ENCODE measurements at regions not wholly inside any gene's neighbourhood (a gene's known extent, or its start where the extent isn't known, plus 50 kb on each side); places are given as distances from the start of the nearest gene placed in this dataset.

- Histone ChIP-seq H3K9me3 (no peaks in the 10 kb centered on the region), H3F3A (replicated peaks; ENCODE audit: insufficient read depth) (no peaks in the 10 kb centered on the region), H3K27me3 (ENCODE audit: insufficient read depth) (no peaks in the 10 kb centered on the region), H2AFZ (ENCODE audit: low read depth) (no peak overlapping the region), H3K4me2 (no peak overlapping the region), H3K9me2 (no peaks in the 10 kb centered on the region), H3K4me3 (ENCODE audit: low read depth in 2 of 2, low read length in 1 of 2) (no peak overlapping the region), H4K20me1 (ENCODE audit: insufficient read depth) (no peaks in the 10 kb centered on the region), H3K4me1 (ENCODE audit: control insufficient read depth in 1 of 2, insufficient read depth in 2 of 2, low read depth in 1 of 2, low read length in 1 of 2) (no peaks in the 10 kb centered on the region), H3K79me2 (ENCODE audit: insufficient read depth) (no peaks in the 10 kb centered on the region), H3K9ac (no peak overlapping the region), H3K27ac (ENCODE audit: low read depth in 2 of 2, low read length in 1 of 2) (no peak overlapping the region), H3K36me3 (replicated peaks in 1 of 2; ENCODE audit: control insufficient read depth in 1 of 2, insufficient read depth in 2 of 2, low read length in 1 of 2) (no peaks in the 10 kb centered on the region)
- WGBS (ENCODE audit: low lambda C conversion rate): 70% methylated on average over 31 of the region's 38 CpGs
- ChIA-PET CTCF (interaction anchor here (1.5 kb wide), 1 partner anchor 37 kb away, joined by 3 read pairs; no protein-coding TSS in a partner anchor), POLR2A (no interaction called here)
- TF ChIP-seq MXI1 (IDR thresholded peaks at IDR 0.05; ENCODE audit: low read depth, low read length): no peak
- no peak for TF ChIP-seq FOXJ3 (CRISPR knock-in tag; IDR thresholded peaks at IDR 0.05)
- no peak for TF ChIP-seq RCOR1 (IDR thresholded peaks at IDR 0.05; ENCODE audit: low read length)
- no peak for TF ChIP-seq MEF2A (IDR thresholded peaks at IDR 0.05; ENCODE audit: borderline replicate concordance, low read depth)
- TF ChIP-seq RXRA (IDR thresholded peaks at IDR 0.05; ENCODE audit: borderline replicate concordance, low read depth): no peak
- no peak for TF ChIP-seq MAX (IDR thresholded peaks at IDR 0.05; ENCODE audit: low read depth)
- TF ChIP-seq FOSL2 (IDR thresholded peaks at IDR 0.05; ENCODE audit: borderline replicate concordance, low read depth): no peak
- TF ChIP-seq FOXM1 (IDR thresholded peaks at IDR 0.05; ENCODE audit: low read depth): no peak
- TF ChIP-seq JUND (IDR thresholded peaks at IDR 0.05): no peak
- no peak for TF ChIP-seq EP300 (IDR thresholded peaks at IDR 0.05; ENCODE audit: borderline replicate concordance in 1 of 2, low read depth in 1 of 2, low read length in 1 of 2)
- no peak for TF ChIP-seq SMC3 (IDR thresholded peaks at IDR 0.05; ENCODE audit: low read depth, low read length)
- TF ChIP-seq POLR2AphosphoS5 (IDR thresholded peaks at IDR 0.05; ENCODE audit: low read depth, low read length): no peak
- TF ChIP-seq CHD2 (IDR thresholded peaks at IDR 0.05; ENCODE audit: low read length, partially characterized antibody): no peak
- no peak for TF ChIP-seq ELF1 (IDR thresholded peaks at IDR 0.05)
- TF ChIP-seq IRF3 (IDR thresholded peaks at IDR 0.05; ENCODE audit: low read depth, low read length): no peak
- no peak for DNase-seq
Measured at GRCh38 chr13:70923863-70924752, 815.9 kb upstream of the KLHL1 start.

- DNase-seq: no peak
- no peaks in the 10 kb centered on the region for H3K9me3 ChIP-seq
- no peaks in the 10 kb centered on the region for H3K4me1 ChIP-seq (ENCODE audit: control insufficient read depth in 1 of 2, insufficient read depth in 2 of 2, low read depth in 1 of 2, low read length in 1 of 2)
- H3K27ac ChIP-seq (ENCODE audit: low read depth in 2 of 2, low read length in 1 of 2): no peak overlapping the region
- TF ChIP-seq PBX3 (IDR thresholded peaks at IDR 0.05) (no peak), ELF1 (IDR thresholded peaks at IDR 0.05) (no peak), MAX (IDR thresholded peaks at IDR 0.05; ENCODE audit: low read depth) (no peak), ZBTB33 (IDR thresholded peaks at IDR 0.05; ENCODE audit: borderline replicate concordance, low read depth) (no peak), EP300 (IDR thresholded peaks at IDR 0.05; ENCODE audit: borderline replicate concordance in 1 of 2, low read depth in 1 of 2, low read length in 1 of 2) (no peak), POLR2AphosphoS5 (IDR thresholded peaks at IDR 0.05; ENCODE audit: low read depth, low read length) (no peak), TEAD4 (IDR thresholded peaks at IDR 0.05; ENCODE audit: borderline replicate concordance, insufficient read depth) (no peak)
- POLR2A ChIA-PET: no interaction called here
- WGBS (ENCODE audit: low lambda C conversion rate): 89% methylated on average over 1 of the region's 1 CpG
- no peak overlapping the region for H3K4me3 ChIP-seq (ENCODE audit: low read depth in 2 of 2, low read length in 1 of 2)
- H3K27me3 ChIP-seq (ENCODE audit: insufficient read depth): no peaks in the 10 kb centered on the region
- H3K9ac ChIP-seq: no peak overlapping the region
- CTCF ChIA-PET: interaction anchor here (0.8 to 0.9 kb wide), 2 partner anchors 36 to 167 kb away, joined by 3 to 4 read pairs; no protein-coding TSS in a partner anchor
- no peaks in the 10 kb centered on the region for H3K9me2 ChIP-seq
- H3F3A ChIP-seq (replicated peaks; ENCODE audit: insufficient read depth): no peaks in the 10 kb centered on the region
- no peaks in the 10 kb centered on the region for H3K79me2 ChIP-seq (ENCODE audit: insufficient read depth)
- H2AFZ ChIP-seq (ENCODE audit: low read depth): no peak overlapping the region
- no peak overlapping the region for H3K4me2 ChIP-seq
- H4K20me1 ChIP-seq (ENCODE audit: insufficient read depth): no peaks in the 10 kb centered on the region
- no peaks in the 10 kb centered on the region for H3K36me3 ChIP-seq (replicated peaks in 1 of 2; ENCODE audit: control insufficient read depth in 1 of 2, insufficient read depth in 2 of 2, low read length in 1 of 2)
Measured at GRCh38 chr13:70911286-70911685, 803.0 kb upstream of the KLHL1 start.
